GM19395 (cell line): ENCODE measurements at regions not wholly inside any gene's neighbourhood (a gene's known extent, or its start where the extent isn't known, plus 50 kb on each side); places are given as distances from the start of the nearest gene placed in this dataset.

Experiments used
- ATAC-seq: cut with Tn5 transposase; IDR thresholded peaks from one replicate; pipeline ENCODE4 v1.9.1; 2021; ENCODE audit warnings: mild to moderate bottlenecking, moderate library complexity; ENCODE audit not compliant: unreplicated experiment

DNA sequence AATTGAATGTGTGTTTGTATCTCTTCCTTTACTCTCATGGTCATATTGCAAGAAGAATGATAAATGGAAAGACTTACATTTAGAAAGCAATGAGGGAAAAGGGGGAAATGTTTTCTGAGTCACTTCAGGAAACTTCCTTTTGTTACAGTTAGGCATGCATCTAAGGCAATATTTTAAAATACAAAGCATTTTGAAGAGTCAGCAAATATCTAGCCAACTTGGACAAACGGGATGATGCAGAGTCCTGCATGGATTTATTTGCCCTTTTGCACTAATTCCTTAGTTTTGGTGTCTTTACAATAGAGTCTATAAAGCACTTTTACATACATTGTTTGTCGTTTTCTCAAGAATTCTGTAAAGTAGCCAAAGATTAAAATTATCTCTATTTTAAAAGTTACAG, 286.2 kb upstream of the UBE2E2 start:
- no peak for ATAC-seq

GRCh38 chr3:22920006-22920405, 283.1 kb upstream of the UBE2E2 start:
- no peak for ATAC-seq

GRCh38 chr3:22922317-22922716, 280.8 kb upstream of the UBE2E2 start:
- ATAC-seq: peak; percentile 88

DNA sequence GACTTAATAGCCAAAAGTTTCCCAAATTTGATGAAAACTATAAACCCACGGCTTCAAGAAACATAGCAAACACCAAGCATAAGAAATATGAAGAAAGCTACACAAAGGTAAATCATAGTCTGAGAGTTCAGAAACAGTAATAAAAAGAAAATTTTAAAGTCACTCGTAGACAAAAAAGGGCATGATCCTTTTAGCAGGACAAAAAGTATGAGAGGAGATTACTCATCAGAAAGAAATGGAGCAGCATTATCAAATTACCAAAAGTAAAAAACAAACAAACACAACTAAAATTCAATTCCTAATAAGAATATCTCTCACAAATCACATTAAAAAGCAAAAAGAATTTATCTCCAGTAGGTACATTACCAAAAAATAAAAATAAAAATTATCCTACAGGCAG, 279.4 kb upstream of the UBE2E2 start:
- no peak for ATAC-seq

- ATAC-seq: no peak
Measured at GRCh38 chr3:22928216-22929110, 274.7 kb upstream of the UBE2E2 start.

GRCh38 chr3:22933051-22933840, 269.9 kb upstream of the UBE2E2 start:
- no peak for ATAC-seq

DNA sequence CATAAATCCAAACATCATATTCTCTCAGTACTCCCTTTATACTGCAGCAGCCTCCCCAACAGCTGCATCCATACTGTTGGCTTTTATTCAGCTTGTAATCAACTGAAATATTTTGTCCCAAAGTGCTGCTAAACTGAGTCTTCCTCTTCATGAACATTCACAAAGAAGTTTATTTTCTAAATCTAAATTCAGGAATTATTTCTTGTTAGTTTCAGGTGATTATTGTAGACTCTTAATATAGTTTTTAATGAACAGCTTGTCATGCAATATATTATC, 269.3 kb upstream of the UBE2E2 start:
- no peak for ATAC-seq

DNA sequence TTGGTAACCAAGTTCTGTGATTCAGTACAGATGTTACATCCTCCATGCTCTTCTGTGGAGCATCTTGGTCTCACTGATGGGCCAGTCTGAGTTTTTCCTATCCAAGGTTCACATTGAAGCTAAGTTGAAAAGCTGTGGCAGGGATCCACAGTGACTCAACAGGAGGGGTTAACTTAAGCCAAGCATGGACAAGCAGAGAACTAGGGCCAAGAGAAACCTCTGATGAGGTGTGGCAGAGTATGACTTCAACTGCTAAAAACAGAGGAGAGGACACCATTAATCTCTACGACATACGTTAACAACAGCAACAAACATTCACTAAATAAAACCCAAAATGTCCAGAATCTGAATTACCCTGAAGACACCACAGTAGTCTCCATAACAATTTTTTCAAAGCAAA, 268.1 kb upstream of the UBE2E2 start:
- ATAC-seq: no peak

DNA sequence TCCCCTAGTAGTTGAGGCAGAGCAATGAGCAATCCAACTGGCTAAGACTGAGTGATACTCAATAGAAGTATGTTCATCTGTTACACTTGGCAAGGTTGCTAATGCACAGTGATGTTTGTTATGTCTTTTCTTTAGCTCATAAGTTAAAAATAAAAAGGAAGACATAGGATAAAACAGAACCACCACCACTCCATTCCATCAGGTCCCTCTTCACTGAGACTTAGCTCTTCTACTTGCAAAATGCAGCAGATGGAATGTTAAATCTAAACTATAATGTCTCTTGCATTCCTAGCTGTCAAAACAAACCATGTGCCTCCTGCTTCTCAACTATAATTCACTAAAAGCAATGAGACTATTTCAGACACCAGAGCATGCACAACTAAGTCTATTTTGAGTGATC, 265.6 kb upstream of the UBE2E2 start:
- ATAC-seq: no peak

GRCh38 chr3:22938739-22939138, 264.4 kb upstream of the UBE2E2 start:
- no peak for ATAC-seq

DNA sequence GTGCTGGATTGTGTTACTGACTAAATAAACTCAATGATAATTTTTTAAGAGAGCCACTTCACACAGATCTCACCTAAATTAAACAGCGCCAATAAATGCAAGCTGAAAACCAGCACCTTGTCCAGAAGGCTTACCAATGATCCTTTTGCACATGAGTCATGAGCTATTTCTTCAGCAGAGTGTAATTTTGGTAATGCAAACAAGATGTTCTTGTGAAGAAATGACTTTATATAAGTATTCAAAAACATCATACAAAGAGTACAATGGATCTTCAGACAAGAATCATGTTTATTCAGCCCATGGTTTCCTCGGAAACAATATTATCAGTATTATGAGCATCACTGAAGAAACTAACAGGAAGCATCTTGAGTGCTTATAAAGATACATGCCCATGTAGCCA, 263.8 kb upstream of the UBE2E2 start:
- ATAC-seq: no peak

GRCh38 chr3:22940285-22940684, 262.8 kb upstream of the UBE2E2 start:
- ATAC-seq: no peak

GRCh38 chr3:22942981-22943380, 260.1 kb upstream of the UBE2E2 start:
- ATAC-seq: no peak

GRCh38 chr3:22947851-22948250, 255.3 kb upstream of the UBE2E2 start:
- ATAC-seq: no peak

DNA sequence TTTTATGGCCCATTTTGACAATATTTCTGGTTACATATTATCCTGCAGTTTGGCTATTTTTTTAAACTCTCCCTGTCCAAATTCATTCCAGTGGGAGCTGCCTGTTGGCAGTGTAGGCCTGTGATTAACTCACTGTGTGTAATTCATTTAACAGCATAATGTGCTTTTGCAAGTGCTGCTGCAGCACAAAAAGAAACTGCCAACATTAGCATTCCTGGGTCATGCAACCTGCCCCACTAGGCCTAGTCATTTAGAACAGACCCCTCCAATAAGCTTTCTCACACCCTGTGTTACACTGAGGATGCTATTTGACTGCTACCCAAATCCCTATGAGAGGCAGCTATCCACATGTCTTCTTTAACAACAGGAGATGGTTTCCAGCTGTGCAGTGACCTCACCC, 251.2 kb upstream of the UBE2E2 start:
- ATAC-seq: no peak

DNA sequence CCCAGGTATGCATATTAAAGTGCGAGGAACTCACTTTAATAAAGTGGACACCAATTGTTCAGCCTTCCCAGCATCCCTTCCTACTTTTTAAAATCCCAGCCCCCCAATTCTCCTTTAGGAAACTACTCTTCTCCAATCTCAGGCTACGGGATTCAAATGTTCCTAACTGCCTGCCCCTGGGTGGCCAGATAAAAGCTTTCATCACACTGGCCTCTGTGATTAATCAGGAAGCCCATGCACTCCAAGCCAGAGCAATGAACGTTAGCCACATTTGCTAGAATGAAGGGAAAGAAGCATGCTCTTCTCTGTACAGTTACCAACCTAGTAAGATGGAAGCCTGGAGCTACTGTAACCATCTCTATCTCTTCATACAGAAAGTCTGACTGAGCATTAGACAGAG, 250.3 kb upstream of the UBE2E2 start:
- no peak for ATAC-seq

- peak; percentile 92 for ATAC-seq
Measured at GRCh38 chr3:22959593-22959992, 243.5 kb upstream of the UBE2E2 start.

GRCh38 chr3:22960105-22960984, 242.8 kb upstream of the UBE2E2 start:
- peak; percentile 49 for ATAC-seq

- ATAC-seq: no peak
Measured at GRCh38 chr3:22962244-22962643, 240.9 kb upstream of the UBE2E2 start.

GRCh38 chr3:22966349-22966748, 236.8 kb upstream of the UBE2E2 start:
- no peak for ATAC-seq

- ATAC-seq: no peak
Measured at GRCh38 chr3:22969276-22969675, 233.9 kb upstream of the UBE2E2 start.
